Endothelial cell (in vitro differentiated cells): ENCODE measurements at regions not wholly inside any gene's neighbourhood (a gene's known extent, or its start where the extent isn't known, plus 50 kb on each side); places are given as distances from the start of the nearest gene placed in this dataset.

Experiments used
- DNase-seq: peaks from one replicate; pipeline ENCODE4 v3.0.0; 2021; ENCODE audit warnings: low spot score
- H3K27ac Mint-ChIP-seq: one replicate; pipeline ENCODE4 v1.8.0; 2021; ENCODE audit warnings: mixed read lengths, inconsistent platforms; ENCODE audit not compliant: unreplicated experiment
- H3K27me3 Mint-ChIP-seq: one replicate; pipeline ENCODE4 v1.8.0; 2021; ENCODE audit warnings: mild to moderate bottlenecking, moderate library complexity, mixed read lengths, inconsistent platforms; ENCODE audit not compliant: unreplicated experiment
- H3K36me3 Mint-ChIP-seq: one replicate; pipeline ENCODE4 v1.8.0; 2021; ENCODE audit warnings: mild to moderate bottlenecking, low read depth, mixed read lengths, inconsistent platforms; ENCODE audit not compliant: unreplicated experiment
- H3K4me1 Mint-ChIP-seq: one replicate; pipeline ENCODE4 v1.8.0; 2021; ENCODE audit warnings: mild to moderate bottlenecking, mixed read lengths, inconsistent platforms; ENCODE audit not compliant: unreplicated experiment
- H3K4me3 Mint-ChIP-seq: one replicate; pipeline ENCODE4 v1.8.0; 2021; ENCODE audit warnings: mild to moderate bottlenecking, mixed read lengths, inconsistent platforms; ENCODE audit not compliant: unreplicated experiment
- H3K9me3 Mint-ChIP-seq: one replicate; pipeline ENCODE4 v1.8.0; 2021; ENCODE audit warnings: mixed read lengths, inconsistent platforms; ENCODE audit not compliant: unreplicated experiment
- CTCF ChIP-seq: fragments of 200-600 bp; sonication (generic); IDR thresholded peaks from one replicate; pipeline ENCODE4 v1.5.0; 2021; ENCODE audit warnings: antibody characterized with exemption; ENCODE audit not compliant: unreplicated experiment

GRCh38 chr11:39971938-39972337 is 1487.5 kb downstream of the LRRC4C start:
- Mint-ChIP-seq H3K27me3 (no peaks in the 10 kb centered on the region), H3K36me3 (peaks cover 3% of the 10 kb centered on the region), H3K4me1 (no peaks in the 10 kb centered on the region), H3K9me3 (no peaks in the 10 kb centered on the region), H3K27ac (no peak overlapping the region), H3K4me3 (no peak overlapping the region)
- TF ChIP-seq CTCF = no peak
- no peak for DNase-seq

- H3K4me3 Mint-ChIP-seq = no peak overlapping the region
- no peaks in the 10 kb centered on the region for H3K9me3 Mint-ChIP-seq
- no peak overlapping the region for H3K27ac Mint-ChIP-seq
- H3K4me1 Mint-ChIP-seq = no peaks in the 10 kb centered on the region
- H3K36me3 Mint-ChIP-seq = peaks cover 3% of the 10 kb centered on the region
- no peaks in the 10 kb centered on the region for H3K27me3 Mint-ChIP-seq
- no peak for TF ChIP-seq CTCF
- DNase-seq = no peak
Measured at GRCh38 chr11:39968071-39968470, 1491.4 kb downstream of the LRRC4C start.

- no peak for DNase-seq
- Mint-ChIP-seq H3K4me1 (no peaks in the 10 kb centered on the region), H3K9me3 (no peaks in the 10 kb centered on the region), H3K4me3 (no peak overlapping the region), H3K36me3 (peaks cover 3% of the 10 kb centered on the region), H3K27ac (no peak overlapping the region), H3K27me3 (no peaks in the 10 kb centered on the region)
- TF ChIP-seq CTCF = no peak
Measured at GRCh38 chr11:39965701-39966100, 1493.8 kb downstream of the LRRC4C start.

- Mint-ChIP-seq H3K4me3 (no peak overlapping the region), H3K4me1 (no peaks in the 10 kb centered on the region), H3K27ac (no peak overlapping the region), H3K27me3 (no peaks in the 10 kb centered on the region), H3K36me3 (no peaks in the 10 kb centered on the region), H3K9me3 (no peaks in the 10 kb centered on the region)
- TF ChIP-seq CTCF = no peak
- no peak for DNase-seq
Measured at GRCh38 chr11:39960206-39960605, 1499.2 kb downstream of the LRRC4C start.

- TF ChIP-seq CTCF = no peak
- H3K27ac Mint-ChIP-seq = no peak overlapping the region
- H3K36me3 Mint-ChIP-seq = no peaks in the 10 kb centered on the region
- no peaks in the 10 kb centered on the region for H3K4me1 Mint-ChIP-seq
- no peaks in the 10 kb centered on the region for H3K9me3 Mint-ChIP-seq
- H3K4me3 Mint-ChIP-seq = no peak overlapping the region
- H3K27me3 Mint-ChIP-seq = no peaks in the 10 kb centered on the region
- no peak for DNase-seq
Measured at GRCh38 chr11:39932966-39933365, 1526.5 kb downstream of the LRRC4C start.
